Parathyroid adenoma (tissue), 2 donors: ENCODE measurements at regions not wholly inside any gene's neighbourhood (a gene's known extent, or its start where the extent isn't known, plus 50 kb on each side); places are given as distances from the start of the nearest gene placed in this dataset.
"Not testable (repeated sequence)": the region's sequence is repeated elsewhere in the genome, so short reads cannot be mapped to it uniquely, and the experiment has no call there.

ENCODE experiments used
- H2AFZ ChIP-seq: fragments of 300-600 bp; sonication (generic); one replicate; pipeline ENCODE4 v1.7.0; 2017; ENCODE audit warnings: antibody characterized with exemption, mild to moderate bottlenecking
- H3K27ac ChIP-seq: fragments of 300-600 bp; sonication (generic); one replicate; pipeline ENCODE4 v1.7.0; 2017
- H3K27me3 ChIP-seq: fragments of 300-600 bp; sonication (generic); one replicate; pipeline ENCODE4 v1.7.0; 2017; ENCODE audit warnings: low read length; ENCODE audit not compliant: control insufficient read depth, insufficient read depth
- H3K36me3 ChIP-seq: fragments of 300-600 bp; sonication (generic); one replicate; pipeline ENCODE4 v1.7.0; 2017; ENCODE audit warnings: low read length; ENCODE audit not compliant: control insufficient read depth, insufficient read depth
- H3K4me1 ChIP-seq: fragments of 300-600 bp; sonication (generic); one replicate; pipeline ENCODE4 v1.7.0; 2017; ENCODE audit warnings: control low read depth
- H3K4me2 ChIP-seq: fragments of 300-600 bp; sonication (generic); one replicate; pipeline ENCODE4 v1.7.0; 2017; ENCODE audit warnings: low read length
- H3K4me3 ChIP-seq: fragments of 300-600 bp; sonication (generic); one replicate; pipeline ENCODE4 v1.7.0; 2017; ENCODE audit warnings: low read depth, low read length
- H3K79me2 ChIP-seq: fragments of 300-600 bp; sonication (generic); one replicate; pipeline ENCODE4 v1.7.0; 2017; ENCODE audit warnings: control low read depth
- H3K9ac ChIP-seq: fragments of 300-600 bp; sonication (generic); one replicate; pipeline ENCODE4 v1.7.0; 2017; ENCODE audit warnings: mild to moderate bottlenecking
- H3K9me3 ChIP-seq: fragments of 300-600 bp; sonication (generic); one replicate; pipeline ENCODE4 v1.7.0; 2017; ENCODE audit warnings: low read length; ENCODE audit not compliant: control insufficient read depth
- CTCF ChIP-seq: fragments of 300-600 bp; sonication (generic); IDR thresholded peaks from one replicate; pipeline ENCODE4 v1.7.0; 2017; ENCODE audit warnings: antibody characterized with exemption, mild to moderate bottlenecking
- donor health status: primary hyperparathyroidism.

GRCh38 chr18:56436651-56437050, 201.7 kb downstream of the TXNL1 start:
- Histone ChIP-seq H3K4me3 (no peak overlapping the region), H3K36me3 (no peaks in the 10 kb centered on the region), H2AFZ (no peak overlapping the region), H3K79me2 (no peaks in the 10 kb centered on the region), H3K4me2 (no peak overlapping the region), H3K27me3 (no peaks in the 10 kb centered on the region), H3K27ac (no peak overlapping the region), H3K4me1 (no peaks in the 10 kb centered on the region), H3K9me3 (no peaks in the 10 kb centered on the region), H3K9ac (no peak overlapping the region)
- TF ChIP-seq CTCF: no peak

- no peak overlapping the region for H3K9ac ChIP-seq
- no peak for TF ChIP-seq CTCF
- H3K27me3 ChIP-seq: no peaks in the 10 kb centered on the region
- H3K9me3 ChIP-seq: no peaks in the 10 kb centered on the region
- no peak overlapping the region for H3K27ac ChIP-seq
- no peak overlapping the region for H3K4me3 ChIP-seq
- no peak overlapping the region for H3K4me2 ChIP-seq
- no peak overlapping the region for H2AFZ ChIP-seq
- no peaks in the 10 kb centered on the region for H3K79me2 ChIP-seq
- H3K4me1 ChIP-seq: no peaks in the 10 kb centered on the region
- no peaks in the 10 kb centered on the region for H3K36me3 ChIP-seq
Observed at GRCh38 chr18:56433919-56434318, 204.5 kb downstream of the TXNL1 start.

- H3K79me2 ChIP-seq: no peaks in the 10 kb centered on the region
Observed at GRCh38 chr18:56431551-56431950, 206.8 kb downstream of the TXNL1 start.

GRCh38 chr18:56423626-56424025, 214.8 kb downstream of the TXNL1 start:
- no peak for TF ChIP-seq CTCF
- H3K4me3 ChIP-seq: no peak overlapping the region

More at GRCh38 chr18:56431551-56431950, 206.8 kb downstream of the TXNL1 start:
- no peak overlapping the region for H3K4me3 ChIP-seq
- TF ChIP-seq CTCF: no peak
- no peak overlapping the region for H3K27ac ChIP-seq
- H3K4me1 ChIP-seq: no peaks in the 10 kb centered on the region
- no peaks in the 10 kb centered on the region for H3K27me3 ChIP-seq
- H3K9me3 ChIP-seq: no peaks in the 10 kb centered on the region
- H3K36me3 ChIP-seq: no peaks in the 10 kb centered on the region
- no peak overlapping the region for H2AFZ ChIP-seq
- no peak overlapping the region for H3K9ac ChIP-seq
- H3K4me2 ChIP-seq: no peak overlapping the region

GRCh38 chr18:56421647-56422046, 216.7 kb downstream of the TXNL1 start:
- Histone ChIP-seq H2AFZ (no peak overlapping the region), H3K4me1 (no peaks in the 10 kb centered on the region), H3K9ac (no peak overlapping the region), H3K4me2 (no peak overlapping the region), H3K79me2 (no peaks in the 10 kb centered on the region), H3K4me3 (no peak overlapping the region), H3K27ac (no peak overlapping the region), H3K9me3 (no peaks in the 10 kb centered on the region), H3K27me3 (no peaks in the 10 kb centered on the region), H3K36me3 (no peaks in the 10 kb centered on the region)
- TF ChIP-seq CTCF: no peak

More at GRCh38 chr18:56423626-56424025, 214.8 kb downstream of the TXNL1 start:
- Histone ChIP-seq H2AFZ (no peak overlapping the region), H3K36me3 (no peaks in the 10 kb centered on the region), H3K9me3 (no peaks in the 10 kb centered on the region), H3K4me1 (no peaks in the 10 kb centered on the region), H3K27me3 (no peaks in the 10 kb centered on the region), H3K27ac (no peak overlapping the region), H3K79me2 (no peaks in the 10 kb centered on the region), H3K9ac (no peak overlapping the region), H3K4me2 (no peak overlapping the region)

- H3K4me2 ChIP-seq, H3K79me2 ChIP-seq, H3K4me3 ChIP-seq: not testable (repeated sequence)
Observed at GRCh38 chr18:56420868-56421267, 217.5 kb downstream of the TXNL1 start.

More at GRCh38 chr18:56420868-56421267, 217.5 kb downstream of the TXNL1 start:
- H2AFZ ChIP-seq, H3K27me3 ChIP-seq, H3K9me3 ChIP-seq, H3K27ac ChIP-seq, H3K36me3 ChIP-seq, H3K4me1 ChIP-seq, H3K9ac ChIP-seq: not testable (repeated sequence)
